ENCODE measurements at regions not wholly inside any gene's neighbourhood (a gene's known extent, or its start where the extent isn't known, plus 50 kb on each side); places are given as distances from the start of the nearest gene placed in this dataset.

DNA sequence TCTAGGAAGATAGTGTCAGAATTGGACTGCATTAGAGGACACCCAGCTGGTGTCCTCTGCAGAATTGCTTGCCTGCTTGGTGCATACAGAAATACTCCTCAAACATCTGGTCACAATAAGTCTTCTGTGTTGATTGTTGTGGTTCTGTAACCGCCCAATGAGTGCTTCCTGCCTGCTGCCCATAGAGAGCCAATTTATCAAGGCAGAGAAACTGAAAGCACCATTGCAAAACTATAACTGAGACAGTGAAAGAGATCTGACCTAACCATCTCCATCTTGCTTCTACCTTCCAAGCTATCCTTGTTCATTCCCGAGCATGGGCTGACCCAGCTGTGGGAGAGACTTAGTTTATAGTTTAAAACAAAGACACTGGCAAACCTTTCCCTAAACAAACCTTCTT is 462.4 kb upstream of the RGS18 start:
- H4K91ac ChIP-seq (ENCODE audit: insufficient read length, low read depth, low read length), result no peak overlapping the region
- H3T11ph ChIP-seq (ENCODE audit: low read length), result no peak overlapping the region
- H2BK120ac ChIP-seq (ENCODE audit: low read depth, low read length, poor library complexity, severe bottlenecking), result no peak overlapping the region
- Mint-ChIP-seq H3K27me3 (ENCODE audit: low read depth) (peaks cover 1% of the 10 kb centered on the region; the same call in 1 of the 2 replicates), H3K27ac (no peak overlapping the region), H3K9me3 (peaks cover 21% of the 10 kb centered on the region in 2 experiments), H3K4me3 (no peak overlapping the region), H3K4me1 (no peaks in the 10 kb centered on the region), H3K36me3 (ENCODE audit: insufficient read depth in 1 of 3, low read depth in 3 of 3) (peaks cover 9 to 18% (median 12%) of the 10 kb centered on the region in 3 experiments)
- H4K5ac ChIP-seq (ENCODE audit: insufficient read length, low read depth, low read length), result no peak overlapping the region
- TF ChIP-seq, protein P1, sequence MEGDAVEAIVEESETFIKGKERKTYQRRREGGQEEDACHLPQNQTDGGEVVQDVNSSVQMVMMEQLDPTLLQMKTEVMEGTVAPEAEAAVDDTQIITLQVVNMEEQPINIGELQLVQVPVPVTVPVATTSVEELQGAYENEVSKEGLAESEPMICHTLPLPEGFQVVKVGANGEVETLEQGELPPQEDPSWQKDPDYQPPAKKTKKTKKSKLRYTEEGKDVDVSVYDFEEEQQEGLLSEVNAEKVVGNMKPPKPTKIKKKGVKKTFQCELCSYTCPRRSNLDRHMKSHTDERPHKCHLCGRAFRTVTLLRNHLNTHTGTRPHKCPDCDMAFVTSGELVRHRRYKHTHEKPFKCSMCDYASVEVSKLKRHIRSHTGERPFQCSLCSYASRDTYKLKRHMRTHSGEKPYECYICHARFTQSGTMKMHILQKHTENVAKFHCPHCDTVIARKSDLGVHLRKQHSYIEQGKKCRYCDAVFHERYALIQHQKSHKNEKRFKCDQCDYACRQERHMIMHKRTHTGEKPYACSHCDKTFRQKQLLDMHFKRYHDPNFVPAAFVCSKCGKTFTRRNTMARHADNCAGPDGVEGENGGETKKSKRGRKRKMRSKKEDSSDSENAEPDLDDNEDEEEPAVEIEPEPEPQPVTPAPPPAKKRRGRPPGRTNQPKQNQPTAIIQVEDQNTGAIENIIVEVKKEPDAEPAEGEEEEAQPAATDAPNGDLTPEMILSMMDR (conservative IDR thresholded peaks at IDR 0.05), result no peak
- H4K8ac ChIP-seq (replicated peaks; ENCODE audit: insufficient read length, low read depth, low read length), result no peak overlapping the region
- no peak overlapping the region for H3K9ac ChIP-seq (ENCODE audit: extremely low read depth, insufficient read length, low read length)
- H3K14ac ChIP-seq (ENCODE audit: insufficient read depth, low read length), result no peak overlapping the region
- H2AK5ac ChIP-seq (ENCODE audit: insufficient read length, low read length), result no peak overlapping the region
- no CpG with 5 or more reads among the region's 2 CpGs for WGBS (ENCODE audit: extremely low coverage, insufficient read length, low lambda C conversion rate)
- no peak overlapping the region for H2BK20ac ChIP-seq (ENCODE audit: low read depth, low read length, poor library complexity, severe bottlenecking)
- H3K27ac ChIP-seq (ENCODE audit: insufficient read length, low read depth, low read length), result no peak overlapping the region
- H3K23me2 ChIP-seq (ENCODE audit: insufficient read length, low read depth, low read length, poor library complexity, severe bottlenecking), result no peaks in the 10 kb centered on the region
- H2BK5ac ChIP-seq (ENCODE audit: insufficient read length, low read length), result no peak overlapping the region
- H3K9me3 ChIP-seq (ENCODE audit: control insufficient read depth, low read depth, low read length), result no peaks in the 10 kb centered on the region
- DNase-seq, result no peak
- no peaks in the 10 kb centered on the region for H4K20me1 ChIP-seq (ENCODE audit: control insufficient read depth, insufficient read depth, insufficient read length)
- H3K27me3 ChIP-seq (ENCODE audit: insufficient read depth, low read length), result no peaks in the 10 kb centered on the region
- H3K4me1 ChIP-seq (ENCODE audit: insufficient read depth, low read length), result no peaks in the 10 kb centered on the region
- no peaks in the 10 kb centered on the region for H3K79me2 ChIP-seq (ENCODE audit: insufficient read depth, low read length)
- no peak overlapping the region for H3K18ac ChIP-seq (ENCODE audit: insufficient read length, low read depth, low read length)
- H3K79me1 ChIP-seq (ENCODE audit: insufficient read depth, low read depth, low read length, poor library complexity, severe bottlenecking), result no peaks in the 10 kb centered on the region
- H3K4me2 ChIP-seq (ENCODE audit: insufficient read depth, insufficient read length, low read length), result no peak overlapping the region
- H3K23ac ChIP-seq (ENCODE audit: insufficient read length, low read depth, low read length), result no peak overlapping the region
- no peak overlapping the region for H3K56ac ChIP-seq (ENCODE audit: insufficient read length, low read depth, low read length)
- H2BK12ac ChIP-seq (ENCODE audit: insufficient read length, low read depth, low read length), result no peak overlapping the region
- no peak overlapping the region for H3K4ac ChIP-seq (ENCODE audit: low read depth, low read length)
- H2AFZ ChIP-seq (ENCODE audit: low read length), result no peak overlapping the region
- H2BK15ac ChIP-seq (ENCODE audit: low read depth, low read length), result no peak overlapping the region
